ENCODE measurements at regions not wholly inside any gene's neighbourhood (a gene's known extent, or its start where the extent isn't known, plus 50 kb on each side); places are given as distances from the start of the nearest gene placed in this dataset.

GRCh38 chr7:88629559-88629958, 129.9 kb upstream of the ZNF804B start:
- no peak for TF ChIP-seq FOXM1 (IDR thresholded peaks at IDR 0.05; ENCODE audit: borderline replicate concordance, low read depth)
- no peak for TF ChIP-seq EP300 (IDR thresholded peaks at IDR 0.05; ENCODE audit: borderline replicate concordance)
- TF ChIP-seq CREB1 (IDR thresholded peaks at IDR 0.05; ENCODE audit: low read depth) = no peak
- TF ChIP-seq, protein P1, sequence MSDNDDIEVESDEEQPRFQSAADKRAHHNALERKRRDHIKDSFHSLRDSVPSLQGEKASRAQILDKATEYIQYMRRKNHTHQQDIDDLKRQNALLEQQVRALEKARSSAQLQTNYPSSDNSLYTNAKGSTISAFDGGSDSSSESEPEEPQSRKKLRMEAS (IDR thresholded peaks at IDR 0.05) = no peak
- no peak for TF ChIP-seq RAD21 (IDR thresholded peaks at IDR 0.05; ENCODE audit: low read depth)
- no peak for TF ChIP-seq YY1 (IDR thresholded peaks at IDR 0.05; ENCODE audit: low read depth)
- no peak for TF ChIP-seq EGR1 (IDR thresholded peaks at IDR 0.05)
- no peak for TF ChIP-seq CEBPB (IDR thresholded peaks at IDR 0.05)
- TF ChIP-seq TAF1 (IDR thresholded peaks at IDR 0.05; ENCODE audit: low read depth) = no peak
- TF ChIP-seq, protein P2, sequence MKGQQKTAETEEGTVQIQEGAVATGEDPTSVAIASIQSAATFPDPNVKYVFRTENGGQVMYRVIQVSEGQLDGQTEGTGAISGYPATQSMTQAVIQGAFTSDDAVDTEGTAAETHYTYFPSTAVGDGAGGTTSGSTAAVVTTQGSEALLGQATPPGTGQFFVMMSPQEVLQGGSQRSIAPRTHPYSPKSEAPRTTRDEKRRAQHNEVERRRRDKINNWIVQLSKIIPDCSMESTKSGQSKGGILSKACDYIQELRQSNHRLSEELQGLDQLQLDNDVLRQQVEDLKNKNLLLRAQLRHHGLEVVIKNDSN (IDR thresholded peaks at IDR 0.05) = no peak

GRCh38 chr7:88628363-88629085, 131.0 kb upstream of the ZNF804B start:
- TF ChIP-seq TCF12 (IDR thresholded peaks at IDR 0.05; ENCODE audit: low read depth) (no peak), CEBPB (IDR thresholded peaks at IDR 0.05) (no peak), RAD21 (IDR thresholded peaks at IDR 0.05; ENCODE audit: low read depth) (no peak), EP300 (IDR thresholded peaks at IDR 0.05; ENCODE audit: borderline replicate concordance) (no peak)
- TF ChIP-seq, protein P1 (IDR thresholded peaks at IDR 0.05) = no peak

- TF ChIP-seq YY1 (IDR thresholded peaks at IDR 0.05; ENCODE audit: low read depth) (no peak), REST (IDR thresholded peaks at IDR 0.05; ENCODE audit: low read depth) (no peak), EGR1 (IDR thresholded peaks at IDR 0.05) (no peak), ZBTB7A (IDR thresholded peaks at IDR 0.05; ENCODE audit: low read depth) (no peak), NFIC (IDR thresholded peaks at IDR 0.05) (no peak), TAF1 (IDR thresholded peaks at IDR 0.05; ENCODE audit: low read depth) (no peak), TCF12 (IDR thresholded peaks at IDR 0.05; ENCODE audit: low read depth) (no peak), TEAD4 (IDR thresholded peaks at IDR 0.05) (no peak), FOXM1 (IDR thresholded peaks at IDR 0.05; ENCODE audit: borderline replicate concordance, low read depth) (no peak), EP300 (IDR thresholded peaks at IDR 0.05; ENCODE audit: borderline replicate concordance) (no peak), RAD21 (IDR thresholded peaks at IDR 0.05; ENCODE audit: low read depth) (no peak), CEBPB (IDR thresholded peaks at IDR 0.05) (no peak), CREB1 (IDR thresholded peaks at IDR 0.05; ENCODE audit: low read depth) (no peak)
- TF ChIP-seq, protein P1 (IDR thresholded peaks at IDR 0.05) = no peak
- TF ChIP-seq, protein P2 (IDR thresholded peaks at IDR 0.05) = no peak
These were observed 142.3 kb upstream of the ZNF804B start for GRCh38 chr7:88617185-88617584.

- TF ChIP-seq REST (IDR thresholded peaks at IDR 0.05; ENCODE audit: low read depth) (no peak), ZBTB7A (IDR thresholded peaks at IDR 0.05; ENCODE audit: low read depth) (no peak), CEBPB (IDR thresholded peaks at IDR 0.05) (no peak), CREB1 (IDR thresholded peaks at IDR 0.05; ENCODE audit: low read depth) (no peak), TCF12 (IDR thresholded peaks at IDR 0.05; ENCODE audit: low read depth) (no peak), EP300 (IDR thresholded peaks at IDR 0.05; ENCODE audit: borderline replicate concordance) (no peak), NFIC (IDR thresholded peaks at IDR 0.05) (no peak), EGR1 (IDR thresholded peaks at IDR 0.05) (no peak), TEAD4 (IDR thresholded peaks at IDR 0.05) (no peak), YY1 (IDR thresholded peaks at IDR 0.05; ENCODE audit: low read depth) (no peak), RAD21 (IDR thresholded peaks at IDR 0.05; ENCODE audit: low read depth) (no peak), TAF1 (IDR thresholded peaks at IDR 0.05; ENCODE audit: low read depth) (no peak), FOXM1 (IDR thresholded peaks at IDR 0.05; ENCODE audit: borderline replicate concordance, low read depth) (no peak)
- TF ChIP-seq, protein P1 (IDR thresholded peaks at IDR 0.05) = no peak
- TF ChIP-seq, protein P2 (IDR thresholded peaks at IDR 0.05) = no peak
These were observed 144.2 kb upstream of the ZNF804B start for GRCh38 chr7:88615336-88615735.

- TF ChIP-seq TEAD4 (IDR thresholded peaks at IDR 0.05) (no peak), EGR1 (IDR thresholded peaks at IDR 0.05) (no peak), YY1 (IDR thresholded peaks at IDR 0.05; ENCODE audit: low read depth) (no peak)
These were observed 144.8 kb upstream of the ZNF804B start for GRCh38 chr7:88614736-88615135.
